ENCODE measurements at regions not wholly inside any gene's neighbourhood (a gene's known extent, or its start where the extent isn't known, plus 50 kb on each side); places are given as distances from the start of the nearest gene placed in this dataset.
"Not testable (repeated sequence)": the region's sequence is repeated elsewhere in the genome, so short reads cannot be mapped to it uniquely, and the experiment has no call there.

DNA sequence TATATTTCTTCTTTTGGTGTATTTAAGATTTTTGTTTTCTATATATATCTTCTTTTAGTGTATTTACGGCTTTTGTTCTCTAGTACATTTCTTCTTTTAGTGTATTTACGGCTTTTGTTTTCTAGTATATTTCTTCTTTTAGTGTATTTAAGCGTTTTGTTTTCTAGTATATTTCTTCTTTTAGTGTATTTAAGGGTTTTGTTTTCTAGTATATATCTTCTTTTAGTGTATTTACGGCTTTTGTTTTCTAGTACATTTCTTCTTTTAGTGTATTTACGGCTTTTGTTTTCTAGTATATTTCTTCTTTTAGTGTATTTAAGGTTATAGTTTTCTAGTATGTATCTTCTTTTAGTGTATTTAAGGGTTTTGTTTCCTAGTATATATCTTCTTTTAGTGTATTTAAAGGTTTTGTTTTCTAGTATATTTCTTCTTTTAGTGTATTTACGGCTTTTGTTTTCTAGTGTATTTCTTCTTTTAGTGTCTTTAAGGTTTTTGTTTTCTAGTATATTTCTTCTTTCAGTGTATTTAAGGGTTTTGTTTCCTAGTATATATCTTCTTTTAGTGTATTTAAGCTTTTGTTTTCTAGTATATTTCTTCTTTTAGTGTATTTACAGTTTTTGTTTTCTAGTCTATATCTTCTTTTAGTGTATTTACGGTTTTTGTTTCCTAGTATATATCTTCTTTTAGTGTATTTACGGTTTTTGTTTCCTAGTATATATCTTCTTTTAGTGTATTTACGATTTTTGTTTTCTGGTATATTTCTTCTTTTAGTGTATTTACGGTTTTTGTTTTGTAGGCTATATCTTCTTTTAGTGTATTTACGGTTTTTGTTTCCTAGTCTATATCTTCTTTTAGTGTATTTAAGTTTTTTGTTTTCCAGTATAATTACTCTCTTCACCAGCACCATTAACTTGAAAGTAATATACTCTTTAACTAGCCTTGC, 249.4 kb downstream of the SHOX start:
- DNase-seq = not testable (repeated sequence)

GRCh38 chrX:874061-874460, 243.5 kb downstream of the SHOX start:
- no peak for DNase-seq

- no peak for DNase-seq
These were observed 242.4 kb downstream of the SHOX start for GRCh38 chrX:873016-873415.

DNA sequence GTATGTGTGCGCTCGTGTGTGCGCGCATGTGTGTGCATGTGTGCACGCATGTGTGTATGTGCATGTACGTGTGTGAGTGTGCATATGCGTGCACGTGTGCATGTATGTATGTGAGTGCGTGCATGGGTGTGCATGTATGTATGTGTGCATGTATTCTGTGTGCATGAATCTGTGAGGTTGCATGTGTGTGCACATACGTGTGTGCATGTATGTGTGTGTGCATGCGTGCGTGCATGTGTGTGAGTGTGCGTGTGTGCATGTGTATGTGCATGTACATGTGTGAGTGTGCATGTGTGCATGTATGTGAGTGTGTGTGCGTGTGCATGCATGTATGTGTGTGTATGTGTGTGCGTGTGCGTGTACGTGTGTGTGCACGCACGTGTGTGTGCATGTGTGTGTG, 241.5 kb downstream of the SHOX start:
- no peak for DNase-seq

GRCh38 chrX:871626-872025, 241.0 kb downstream of the SHOX start:
- no peak for DNase-seq

DNA sequence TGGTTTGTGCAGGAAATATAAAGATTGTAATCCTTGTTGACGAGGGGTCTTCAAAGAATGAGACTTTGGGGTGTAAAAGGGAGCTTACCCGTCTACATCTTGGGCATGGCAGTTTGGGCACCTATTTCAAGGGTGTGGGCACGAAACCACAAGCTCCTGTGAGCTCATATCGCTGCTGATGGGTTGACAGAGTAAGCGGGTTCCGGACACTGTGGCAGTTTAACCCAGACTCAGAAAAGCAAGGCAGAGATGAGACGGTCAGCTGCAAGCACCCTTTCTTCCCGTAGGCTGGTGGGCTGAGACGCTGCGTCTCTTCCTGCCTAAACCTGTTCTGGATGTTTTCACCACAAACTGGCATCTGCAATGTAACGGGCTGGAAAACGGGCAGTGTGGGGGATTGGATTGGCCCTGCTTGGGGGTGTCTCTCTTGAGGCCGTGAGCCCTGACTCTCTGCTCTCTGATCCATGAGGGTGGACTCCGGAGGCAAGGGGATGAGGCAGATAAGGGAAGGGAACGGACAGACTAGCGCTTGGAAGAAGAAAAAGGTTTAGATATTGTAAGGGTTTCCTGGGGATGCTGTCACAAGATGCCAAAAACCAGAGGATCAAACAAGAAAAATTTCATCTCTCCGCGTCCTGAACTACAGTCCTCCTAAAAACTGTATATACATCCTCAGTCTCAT, 237.5 kb downstream of the SHOX start:
- no peak for DNase-seq

DNA sequence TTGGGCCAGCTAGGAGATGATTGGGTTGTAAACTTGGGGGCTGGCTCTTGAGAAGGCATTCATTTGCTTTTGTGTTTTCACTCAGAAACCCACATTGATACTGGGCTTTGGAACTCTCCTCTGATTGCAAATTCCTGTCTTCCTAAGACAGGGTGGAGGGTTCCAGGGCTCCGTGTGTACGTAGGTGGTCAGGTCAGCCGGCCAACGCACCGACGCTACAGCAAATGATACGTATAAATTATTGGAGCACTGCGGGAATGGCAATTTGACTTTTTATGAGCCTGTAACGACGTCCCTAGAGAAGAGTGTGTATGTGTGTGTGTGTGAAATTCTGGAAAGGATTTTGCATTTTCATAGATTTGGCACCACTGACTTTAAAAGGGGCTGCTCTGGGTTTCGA, 236.9 kb downstream of the SHOX start:
- DNase-seq = no peak

GRCh38 chrX:866441-866990, 235.9 kb downstream of the SHOX start:
- no peak for DNase-seq

DNA sequence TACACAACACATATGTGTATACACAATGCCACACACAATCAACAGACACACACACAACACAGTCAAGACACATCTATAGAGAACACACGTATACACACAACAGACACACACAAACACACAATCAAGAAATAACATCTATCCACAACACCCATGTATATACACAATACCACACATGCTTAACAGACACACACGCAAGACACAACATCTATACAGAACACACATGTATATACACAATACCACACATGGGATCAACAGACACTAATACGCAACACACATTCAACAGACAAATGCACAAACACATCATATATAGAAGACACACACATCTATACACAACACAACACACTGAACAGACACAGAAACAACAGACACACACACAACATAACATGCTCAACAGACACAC, 234.8 kb downstream of the SHOX start:
- no peak for DNase-seq

DNA sequence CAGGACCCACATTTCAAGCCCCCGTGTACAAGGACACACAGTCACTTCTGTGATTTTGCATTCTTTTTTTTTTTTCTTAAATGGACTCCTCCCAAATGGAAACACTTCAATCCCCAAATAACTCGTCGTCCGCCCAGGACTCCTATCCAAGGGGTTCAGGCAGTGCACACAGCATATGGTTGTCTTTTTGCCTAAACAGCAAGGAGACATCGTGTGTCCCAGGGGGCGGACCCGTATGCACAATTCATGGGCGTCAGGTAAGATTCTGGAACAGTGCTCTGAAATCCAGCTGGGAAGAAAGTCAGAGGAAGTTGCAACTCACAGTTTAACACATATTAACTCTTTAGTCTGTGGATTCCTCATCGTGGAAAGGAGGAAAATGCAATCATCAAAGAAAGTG, 231.3 kb downstream of the SHOX start:
- no peak for DNase-seq

GRCh38 chrX:861340-861890, 230.8 kb downstream of the SHOX start:
- DNase-seq = no peak

GRCh38 chrX:859329-859728, 228.7 kb downstream of the SHOX start:
- no peak for DNase-seq

- no peak for DNase-seq
These were observed 228.0 kb downstream of the SHOX start for GRCh38 chrX:858542-859078.

- DNase-seq = no peak
These were observed 226.8 kb downstream of the SHOX start for GRCh38 chrX:857376-857775.

- no peak for DNase-seq
These were observed 226.1 kb downstream of the SHOX start for GRCh38 chrX:856566-857290.

GRCh38 chrX:853304-853703, 222.7 kb downstream of the SHOX start:
- no peak for DNase-seq

GRCh38 chrX:850471-850916, 219.9 kb downstream of the SHOX start:
- no peak for DNase-seq

- DNase-seq = no peak
These were observed 217.8 kb downstream of the SHOX start for GRCh38 chrX:848386-848785.

GRCh38 chrX:843306-843705, 212.7 kb downstream of the SHOX start:
- no peak for DNase-seq

DNA sequence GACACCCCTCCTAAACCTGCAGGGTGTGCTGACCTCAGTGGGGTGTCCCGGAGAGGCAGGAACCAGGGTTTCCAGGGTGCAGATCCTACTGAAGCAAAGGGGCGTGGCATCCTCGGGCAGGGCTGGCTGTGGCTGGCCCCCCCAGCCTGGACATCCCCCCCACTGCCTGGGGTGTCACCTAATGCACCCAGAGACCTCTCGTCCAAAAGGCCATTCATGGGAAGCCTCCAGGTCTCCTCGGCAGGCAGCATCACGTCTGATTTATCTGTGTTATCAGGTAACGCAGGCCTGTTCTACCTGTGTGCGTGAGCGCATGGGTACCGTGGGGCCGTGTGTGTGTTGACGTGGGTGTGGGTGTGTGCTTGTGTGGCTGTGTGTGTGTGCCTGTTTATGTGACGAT, 210.0 kb downstream of the SHOX start:
- DNase-seq = no peak

DNA sequence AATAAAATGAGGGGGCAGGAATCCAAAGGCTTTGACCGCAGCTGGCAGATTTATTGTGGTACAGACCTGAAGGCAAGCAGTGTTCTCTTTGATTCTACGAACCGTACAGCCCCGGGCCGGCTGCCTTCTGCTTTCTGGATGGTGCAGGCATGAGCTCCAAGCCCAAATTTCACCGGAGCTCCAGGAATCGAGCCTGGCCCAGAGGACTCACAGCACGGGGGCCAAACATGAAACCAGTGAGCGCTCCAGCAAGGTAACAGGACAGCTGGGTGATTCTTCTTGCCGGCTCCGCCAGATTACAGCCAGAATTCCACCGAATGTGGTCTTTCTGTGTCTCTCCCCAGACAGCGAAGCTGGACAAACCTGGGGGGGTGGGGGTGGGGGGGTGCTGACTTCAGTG, 208.1 kb downstream of the SHOX start:
- DNase-seq = not testable (repeated sequence)

DNA sequence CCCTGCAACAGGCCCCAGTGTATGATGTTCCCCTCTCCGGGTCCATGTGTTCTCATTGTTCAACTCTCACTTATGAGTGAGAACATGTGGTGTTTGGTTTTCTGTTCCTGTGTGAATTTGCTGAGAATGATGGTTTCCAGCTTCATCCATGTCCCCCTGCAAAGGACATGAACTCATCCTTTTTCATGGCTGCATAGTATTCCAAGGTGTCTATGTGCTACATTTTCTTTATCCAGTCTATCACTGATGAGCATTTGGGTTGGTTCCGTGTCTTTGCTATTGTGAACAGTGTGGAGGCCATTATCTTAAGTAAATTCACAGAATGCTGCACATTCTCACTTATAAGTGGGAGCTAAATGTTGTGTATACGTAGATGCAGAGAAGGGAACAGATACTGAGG, 205.3 kb downstream of the SHOX start:
- not testable (repeated sequence) for DNase-seq

- DNase-seq = no peak
These were observed 199.9 kb downstream of the SHOX start for GRCh38 chrX:830532-830931.

Data from CD4-positive, alpha-beta T cell treated with Interleukin-17A for 1 hour (primary cell).